Superior temporal gyrus (tissue), 1 donor: ENCODE measurements at regions not wholly inside any gene's neighbourhood (a gene's known extent, or its start where the extent isn't known, plus 50 kb on each side); places are given as distances from the start of the nearest gene placed in this dataset.
"Not testable (repeated sequence)": the region's sequence is repeated elsewhere in the genome, so short reads cannot be mapped to it uniquely, and the experiment has no call there.

Source experiments
- DNase-seq: peaks from one replicate; pipeline ENCODE4 v3.0.0-alpha.2; 2016; ENCODE audit errors: extremely low spot score

DNA sequence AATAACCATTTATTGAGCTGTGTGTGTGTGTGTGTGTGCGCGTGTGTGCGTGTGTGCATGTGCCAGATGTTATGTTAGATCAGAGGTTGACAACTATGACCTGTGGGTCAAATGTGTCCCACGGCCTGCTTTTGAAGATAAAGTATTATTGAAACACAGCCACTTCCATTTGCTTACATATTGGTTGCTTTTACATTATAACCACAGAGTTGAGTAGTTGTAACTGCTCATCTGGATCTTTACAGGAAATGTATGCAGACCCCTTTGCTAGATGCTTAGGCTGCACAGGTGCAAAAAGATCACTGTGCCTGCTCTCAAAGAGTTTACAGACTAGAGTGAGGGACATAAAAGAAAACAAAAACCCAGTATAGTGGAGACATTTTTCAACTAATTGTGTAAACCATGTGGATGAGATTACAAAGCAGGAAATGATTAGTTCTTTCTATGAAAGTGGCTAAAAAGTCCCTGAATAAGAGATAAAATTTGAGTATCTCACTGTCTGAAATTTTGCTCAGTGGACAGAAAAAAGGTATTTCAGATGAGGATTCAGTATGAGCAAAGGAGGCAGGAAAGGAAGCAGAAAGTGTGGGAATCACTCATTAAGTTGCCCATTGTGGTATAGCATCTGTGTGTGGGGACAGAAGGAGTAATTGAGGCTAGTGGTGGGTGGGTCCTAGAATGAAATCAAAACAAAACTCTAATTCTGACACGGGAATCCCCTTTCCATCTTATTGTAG lies 188.4 kb downstream of the PAH start:
- DNase-seq = no peak

DNA sequence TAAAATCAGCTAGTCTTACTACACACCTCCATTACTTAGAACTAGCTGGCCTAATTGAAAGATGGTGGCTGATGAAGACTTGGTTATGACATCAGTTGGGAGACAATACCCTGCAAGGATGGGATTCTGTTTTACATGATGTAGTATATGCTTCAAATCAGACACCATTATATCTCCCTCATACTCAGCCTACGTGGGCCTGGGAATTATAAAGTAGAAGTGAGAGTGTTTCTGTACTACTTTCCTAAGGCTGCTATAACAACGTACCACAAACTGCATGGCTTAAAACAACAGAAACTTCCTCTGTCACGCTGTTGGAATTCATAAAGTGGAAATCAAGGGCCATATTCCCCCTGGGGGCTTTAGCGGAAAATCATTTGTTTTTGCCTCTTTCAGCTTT lies 190.4 kb downstream of the PAH start:
- DNase-seq = no peak

DNA sequence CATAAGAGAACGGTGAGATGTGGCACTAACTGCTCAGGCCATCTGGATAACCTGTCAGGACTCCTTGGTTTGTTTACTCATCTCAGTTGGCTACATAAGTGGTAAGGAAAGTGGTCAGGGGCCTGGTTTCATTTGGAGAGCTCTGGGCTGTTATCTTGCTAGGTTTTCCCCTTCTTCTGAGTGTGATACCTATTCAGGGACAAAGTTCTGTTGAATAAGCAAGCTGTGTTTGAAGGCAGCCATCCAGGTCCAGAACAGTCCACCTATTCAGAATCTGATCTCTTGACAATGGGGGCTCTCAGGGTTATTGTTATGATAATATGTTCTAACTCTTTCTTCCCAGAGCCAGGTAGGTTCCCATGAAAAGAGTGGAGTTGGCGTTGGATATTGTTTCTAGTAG lies 194.9 kb downstream of the PAH start:
- DNase-seq = no peak

DNA sequence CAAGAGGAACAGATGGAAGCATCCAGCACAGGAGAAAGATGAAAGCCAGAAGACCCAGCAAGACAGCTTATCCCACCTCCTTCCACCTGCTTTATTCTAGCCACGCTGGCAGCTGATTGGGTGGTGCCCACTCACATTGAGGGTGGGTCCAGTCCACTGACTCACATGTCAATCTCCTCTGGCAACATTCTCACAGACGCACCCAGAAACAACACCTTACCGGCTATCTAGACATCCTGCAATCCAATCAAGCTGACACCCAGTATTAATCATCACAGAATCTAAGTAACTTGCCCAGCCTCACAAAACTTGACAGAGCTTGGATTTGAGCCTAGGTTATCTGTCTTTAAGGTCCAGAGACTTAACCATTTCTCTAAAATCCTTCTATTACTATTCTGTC lies 208.9 kb downstream of the PAH start:
- DNase-seq = no peak

DNA sequence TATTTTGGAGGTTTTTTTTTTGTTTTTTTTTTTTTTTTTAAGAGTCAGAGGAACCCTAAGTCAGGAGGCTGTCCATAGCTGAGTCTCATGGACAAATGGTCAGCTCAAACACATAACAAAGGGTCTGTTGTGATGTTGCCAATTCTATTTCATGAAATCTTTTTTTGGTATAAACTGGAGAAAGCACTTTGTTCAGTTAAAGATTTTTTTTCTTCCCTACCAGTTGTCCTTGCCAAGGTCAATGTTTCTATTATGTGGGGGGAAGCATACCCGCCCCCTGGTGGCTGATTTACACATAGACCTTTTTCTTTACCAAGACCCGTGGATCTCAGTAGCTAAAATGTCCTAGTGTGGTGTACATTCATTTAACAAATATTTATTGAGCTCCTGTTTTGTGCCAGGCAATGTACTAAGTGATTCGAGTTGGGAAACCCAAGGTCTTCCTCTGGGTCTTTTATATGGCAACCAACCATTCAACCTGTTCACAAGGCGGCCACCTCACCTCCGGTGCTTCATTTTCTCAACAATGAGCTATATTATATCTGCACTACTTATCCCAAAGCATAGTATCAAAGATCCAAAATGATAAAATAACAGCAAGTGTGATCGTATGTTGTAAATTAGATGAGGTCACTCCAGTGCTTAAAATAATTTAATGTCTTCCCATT lies 214.5 kb downstream of the PAH start:
- peak; percentile 68 for DNase-seq

DNA sequence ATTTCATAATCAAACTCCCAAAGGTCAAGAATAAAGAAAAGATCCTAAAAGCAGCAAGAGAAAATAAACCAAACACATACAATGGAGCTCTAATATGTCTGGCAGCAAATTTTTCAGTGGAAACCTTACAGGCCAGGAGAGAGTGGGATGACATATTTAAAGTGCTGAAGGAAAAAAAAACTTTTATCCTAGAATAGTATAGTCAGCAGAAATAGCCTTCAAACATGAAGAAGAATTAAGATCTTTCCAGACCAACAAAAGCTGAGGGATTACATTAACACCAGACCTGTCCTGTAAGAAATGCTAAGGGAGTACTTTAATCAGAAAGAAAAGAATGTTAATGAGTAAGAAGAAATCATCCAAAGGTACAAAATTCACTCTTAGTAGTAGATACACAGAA lies 215.7 kb upstream of the IGF1 start:
- DNase-seq = no peak

DNA sequence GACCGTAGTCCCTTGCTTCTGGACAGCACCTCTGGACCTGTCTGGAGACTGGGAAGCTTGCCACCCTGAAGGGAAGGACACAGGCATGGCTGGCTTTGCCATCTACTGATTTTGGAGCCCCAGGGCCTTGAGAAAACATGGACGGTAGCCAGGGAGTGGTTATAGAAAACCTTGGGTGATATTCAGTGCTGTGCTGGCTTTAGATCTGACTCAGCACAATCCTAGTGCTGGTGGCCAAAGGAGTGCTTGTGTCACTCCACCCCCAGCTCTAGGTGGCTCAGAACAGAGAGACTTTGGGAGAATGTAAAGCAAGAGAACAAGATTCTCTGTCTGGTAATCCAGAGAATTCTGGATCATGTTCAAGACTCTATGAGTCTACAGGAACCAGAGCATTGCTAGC lies 214.5 kb upstream of the IGF1 start:
- no peak for DNase-seq

DNA sequence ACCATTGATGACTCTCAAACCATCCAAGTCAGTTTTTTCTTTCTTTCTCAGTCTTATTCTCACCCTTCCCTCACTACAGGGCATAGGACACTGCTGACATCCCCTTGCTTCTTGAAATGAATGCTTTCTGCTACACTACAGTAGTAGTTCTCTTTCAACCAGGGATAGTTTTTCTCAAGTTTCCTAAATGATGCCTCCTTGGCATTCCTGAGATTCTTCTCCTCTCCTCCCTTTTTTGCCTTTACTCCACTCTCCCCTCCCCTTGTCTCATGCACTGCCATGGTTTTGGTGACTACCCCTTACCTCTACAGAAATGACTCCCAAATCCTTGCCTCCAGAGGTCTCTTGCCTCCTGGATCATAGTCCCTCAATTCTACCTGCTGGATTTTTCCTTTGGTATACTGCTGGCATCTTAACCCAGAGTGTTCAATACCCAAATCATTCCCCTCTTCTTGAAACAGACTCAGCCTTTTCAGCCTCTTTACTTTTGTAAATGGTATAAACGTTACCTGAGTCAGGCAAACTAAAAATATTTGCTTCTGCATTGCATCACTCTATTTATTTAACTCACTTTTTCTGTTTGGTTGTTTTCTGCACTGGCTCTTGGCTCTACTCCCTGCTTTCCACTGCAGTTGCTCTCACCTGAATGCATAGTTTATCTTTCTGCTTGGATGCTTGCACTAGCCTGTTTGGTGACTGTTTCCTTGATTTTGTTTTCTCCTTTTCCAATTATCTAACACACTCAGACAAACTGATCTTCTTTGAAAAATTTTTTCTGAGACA lies 211.6 kb upstream of the IGF1 start:
- DNase-seq = no peak

DNA sequence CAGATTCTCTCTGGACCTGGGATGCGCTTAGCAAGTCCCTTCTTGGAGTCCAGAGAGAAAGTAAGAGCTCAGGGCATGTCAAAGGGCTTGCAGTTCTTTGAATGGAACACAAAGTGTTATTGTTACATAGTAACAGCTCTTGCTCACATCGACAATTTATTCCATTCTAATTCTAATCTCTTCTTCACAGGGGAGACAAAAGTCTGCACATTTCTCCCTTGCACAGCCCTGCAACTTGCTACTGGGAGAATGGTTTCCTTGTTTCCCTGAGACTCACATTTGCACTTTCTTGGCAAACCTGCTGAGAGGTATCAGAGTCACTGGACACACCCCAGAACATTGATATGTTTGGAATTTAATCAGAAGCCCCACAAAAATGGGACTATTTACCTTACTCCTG lies 209.9 kb upstream of the IGF1 start:
- peak; percentile 32 for DNase-seq

DNA sequence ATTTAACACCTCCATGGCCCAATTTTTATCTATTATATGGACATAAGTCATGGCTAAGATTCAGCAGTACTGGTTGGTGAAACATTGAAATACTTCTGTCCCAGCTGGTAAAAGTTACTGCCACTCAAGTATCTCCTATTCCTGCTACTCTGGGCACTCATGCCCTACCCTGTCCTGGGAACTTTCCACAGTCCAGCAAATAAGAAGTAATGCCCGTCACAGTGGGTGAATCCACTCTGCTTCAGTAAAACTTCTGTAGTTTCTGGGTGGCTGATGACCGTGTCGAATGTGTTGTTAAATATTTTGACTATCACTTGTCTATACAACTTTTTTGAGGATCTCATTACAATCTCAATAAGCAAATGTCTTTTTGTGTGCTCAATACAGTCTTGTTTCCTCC lies 209.3 kb upstream of the IGF1 start:
- no peak for DNase-seq

DNA sequence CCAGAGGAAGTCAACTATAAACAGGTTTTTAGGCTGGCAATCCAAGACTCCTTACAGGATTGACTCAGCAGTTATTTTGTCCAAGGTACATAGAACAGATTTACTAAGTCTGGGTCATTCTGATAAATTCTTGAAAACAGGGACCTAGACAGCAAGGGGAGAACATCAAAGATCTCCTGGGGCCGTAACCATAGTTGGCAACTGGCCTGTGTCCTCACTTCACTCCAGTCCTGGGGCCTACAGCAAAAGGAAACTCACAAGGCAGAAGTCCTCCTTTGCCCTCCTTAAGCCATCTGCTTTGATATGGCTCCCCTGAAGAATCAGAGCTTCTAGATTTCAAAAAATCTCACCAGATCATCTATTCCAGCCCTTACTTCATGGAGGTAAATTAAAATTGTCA lies 207.2 kb upstream of the IGF1 start:
- no peak for DNase-seq

DNA sequence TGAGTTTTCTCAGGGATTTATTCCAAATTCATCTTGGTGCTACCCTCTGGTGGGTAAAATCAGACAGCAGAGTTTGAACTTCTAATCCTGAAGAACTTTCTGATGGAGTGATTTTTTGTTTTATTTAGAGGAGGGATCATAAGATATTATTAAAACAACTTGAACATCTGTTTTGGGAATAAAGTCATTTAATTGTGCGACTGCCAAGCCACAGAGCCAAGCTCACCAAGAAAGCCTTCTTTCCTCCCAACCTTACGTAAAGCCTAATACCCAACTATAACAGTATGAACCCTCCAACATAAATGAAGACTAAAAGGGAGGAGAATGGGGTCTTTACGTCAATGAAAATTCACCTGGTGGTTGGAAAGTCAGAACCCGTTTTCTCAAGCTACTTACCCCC lies 205.5 kb upstream of the IGF1 start:
- DNase-seq = no peak

DNA sequence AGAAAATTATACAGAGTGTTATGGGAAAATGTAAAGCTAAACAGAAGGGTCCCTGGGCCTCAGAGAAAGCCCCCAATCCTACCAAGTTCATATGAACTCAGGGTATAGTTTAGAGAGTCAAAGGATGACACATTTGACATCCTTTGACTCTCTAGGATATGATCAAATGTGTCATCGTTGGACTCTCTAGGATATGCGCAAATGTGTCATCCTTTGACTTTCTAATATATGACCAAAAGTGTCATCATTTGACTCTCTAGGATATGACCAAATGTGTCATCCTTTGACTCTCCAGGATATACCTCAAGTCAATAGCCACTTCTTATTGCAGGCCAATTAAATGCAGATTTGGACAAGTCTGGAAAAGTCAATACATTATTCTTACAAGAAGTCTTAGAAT lies 204.8 kb upstream of the IGF1 start:
- no peak for DNase-seq

DNA sequence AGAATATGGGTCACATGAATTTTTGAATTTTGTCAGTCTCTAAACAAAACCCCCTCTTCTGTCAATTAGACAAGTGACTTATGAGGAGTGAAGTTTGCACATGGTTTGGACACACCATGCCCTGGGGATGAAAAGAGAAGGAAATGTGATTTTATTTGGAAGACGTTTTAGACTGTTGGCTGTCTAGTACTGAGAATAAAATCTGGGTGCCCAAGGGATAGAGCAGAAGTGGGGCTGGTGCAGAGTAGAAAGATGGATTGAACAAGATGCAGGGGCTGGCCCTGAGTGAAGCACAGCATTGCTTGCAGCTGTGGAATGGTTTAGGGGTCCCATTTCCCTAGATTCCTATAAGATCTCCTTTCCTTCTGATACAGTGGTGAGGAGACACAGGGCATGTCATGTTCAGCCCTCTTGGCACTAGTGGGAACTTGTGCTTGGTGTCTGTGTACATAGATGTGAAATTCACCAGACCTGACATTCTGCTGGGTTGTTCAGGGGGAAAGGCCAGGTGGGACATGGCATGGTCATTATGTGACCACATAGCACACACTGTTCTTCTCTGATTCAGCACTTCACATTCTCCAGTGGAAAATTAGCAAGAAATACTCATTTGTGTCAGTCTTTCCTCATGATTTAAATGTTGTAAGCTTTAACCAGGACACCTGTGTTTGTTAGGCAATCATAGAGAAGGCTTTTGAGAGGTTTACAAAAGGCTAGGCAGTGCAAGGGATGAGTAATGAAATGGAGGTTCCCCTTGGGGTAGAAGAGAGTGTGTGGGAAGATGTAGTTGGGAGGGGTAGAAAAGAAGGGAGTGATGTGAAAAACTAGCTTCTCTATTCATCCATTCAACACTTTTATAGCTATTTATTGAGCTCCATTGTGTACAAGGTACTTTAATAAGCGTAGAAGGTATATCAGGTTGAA lies 202.3 kb upstream of the IGF1 start:
- no peak for DNase-seq

DNA sequence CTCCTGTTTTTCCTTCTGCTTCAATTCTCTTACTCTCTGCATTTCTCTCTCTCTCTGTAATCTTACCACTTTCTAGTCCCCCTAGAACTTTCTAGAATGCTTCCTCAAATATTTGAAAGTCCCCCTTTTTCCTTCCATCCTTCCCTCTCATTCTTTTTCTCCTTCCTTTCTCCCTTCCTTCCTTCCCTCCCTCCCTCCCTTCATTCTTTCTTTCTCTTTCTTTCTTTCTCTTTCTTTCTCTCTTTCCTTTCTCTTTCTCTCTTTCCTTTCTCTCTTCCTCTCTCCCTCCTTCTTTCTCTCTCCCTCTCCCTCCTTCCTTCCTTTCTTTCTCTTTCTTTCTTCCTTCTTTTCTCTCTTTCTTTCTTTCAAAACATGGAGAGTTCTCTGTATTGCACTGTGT lies 201.4 kb upstream of the IGF1 start:
- DNase-seq = no peak

DNA sequence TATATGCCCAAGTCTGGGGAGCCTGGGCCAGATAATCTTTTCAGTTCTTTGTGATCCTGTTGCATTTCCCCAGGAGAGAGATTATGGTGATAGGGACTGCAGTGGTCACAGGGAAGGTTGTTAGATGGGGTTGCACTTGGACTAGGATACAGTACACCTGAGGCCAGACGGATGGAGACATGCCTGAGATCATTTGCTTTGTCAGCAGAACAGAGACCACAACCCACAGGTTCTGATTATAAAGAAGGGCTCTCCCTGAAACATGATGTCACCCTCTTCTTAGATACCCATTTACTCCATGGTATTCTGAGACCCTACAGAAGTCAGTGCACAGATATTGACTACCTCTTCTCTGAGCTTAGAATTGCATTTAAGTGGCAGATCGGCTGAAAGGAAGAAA lies 200.9 kb upstream of the IGF1 start:
- DNase-seq = no peak

DNA sequence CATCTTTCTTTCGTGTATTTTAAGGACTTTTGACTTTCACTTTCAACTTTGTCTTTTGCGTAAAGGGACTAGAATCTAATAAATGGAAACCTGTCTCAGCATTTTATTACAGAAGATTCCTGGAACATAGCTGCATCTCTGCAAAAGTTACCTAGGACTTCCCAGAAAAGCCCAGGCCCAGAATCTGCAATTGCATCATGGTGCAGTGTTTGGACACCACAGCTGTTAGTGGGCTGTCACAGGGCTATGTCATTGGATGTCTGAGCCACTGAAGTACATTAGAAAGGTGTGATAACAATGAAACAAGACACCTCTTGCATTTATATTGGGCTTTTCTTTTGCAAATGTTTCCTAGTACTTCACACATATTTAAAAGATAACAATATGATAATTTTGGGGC lies 199.9 kb upstream of the IGF1 start:
- no peak for DNase-seq

DNA sequence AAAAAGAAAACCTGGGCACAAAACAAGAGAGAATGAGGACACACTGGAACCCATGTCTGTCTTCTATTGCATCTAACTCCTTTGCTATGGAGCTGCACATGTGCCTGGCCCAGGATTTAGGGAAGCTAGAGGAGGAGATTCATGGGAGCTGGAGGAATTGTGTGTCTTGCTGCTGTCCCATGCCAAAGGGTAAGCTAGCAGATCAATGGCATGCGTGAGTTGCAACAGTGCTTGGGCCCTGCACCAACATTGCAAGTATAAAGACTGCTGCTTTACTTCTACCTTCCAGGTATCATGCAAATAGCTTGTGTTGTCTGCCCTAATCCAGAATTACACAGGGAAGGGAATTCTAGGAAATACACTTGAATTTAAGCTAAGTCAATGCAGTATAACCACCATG lies 196.4 kb upstream of the IGF1 start:
- DNase-seq = no peak

DNA sequence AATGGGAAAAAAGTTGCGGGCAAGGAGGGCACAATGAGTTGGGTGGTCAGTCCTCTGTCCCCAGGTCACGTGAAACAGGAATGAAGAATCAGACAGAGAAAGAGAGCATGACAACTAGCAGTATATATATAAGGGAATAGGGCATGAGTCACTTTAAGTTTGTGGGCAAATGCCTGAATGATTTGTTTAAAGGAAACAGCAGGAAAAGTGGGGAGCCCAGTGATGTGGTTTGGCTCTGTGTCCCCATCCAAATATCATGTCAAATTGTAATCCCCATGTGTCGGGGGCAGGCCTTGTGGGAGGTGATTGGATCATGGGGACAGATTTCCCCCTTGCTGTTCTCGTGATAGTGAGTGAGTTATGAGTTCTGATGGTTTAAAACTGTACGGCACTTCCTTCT lies 195.3 kb upstream of the IGF1 start:
- no peak for DNase-seq

DNA sequence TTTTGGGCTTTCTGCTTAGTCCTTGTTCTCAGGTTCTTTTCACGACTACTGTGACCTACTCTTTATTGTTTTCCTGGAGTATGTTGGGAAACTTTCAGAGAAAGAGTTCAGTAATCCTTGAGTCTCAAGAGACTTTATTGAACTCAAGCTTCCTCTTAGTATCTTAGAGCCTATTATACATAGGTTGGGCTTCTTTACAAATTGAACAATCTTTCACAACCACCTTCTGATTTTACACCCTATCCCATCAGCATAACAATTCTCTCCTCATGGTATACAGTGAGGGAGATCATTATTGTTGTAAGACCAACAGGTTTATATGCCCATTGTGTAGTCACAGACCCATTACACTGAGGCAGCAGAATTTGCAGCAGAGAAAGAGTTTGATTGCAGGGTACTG lies 193.2 kb upstream of the IGF1 start:
- no peak for DNase-seq

DNA sequence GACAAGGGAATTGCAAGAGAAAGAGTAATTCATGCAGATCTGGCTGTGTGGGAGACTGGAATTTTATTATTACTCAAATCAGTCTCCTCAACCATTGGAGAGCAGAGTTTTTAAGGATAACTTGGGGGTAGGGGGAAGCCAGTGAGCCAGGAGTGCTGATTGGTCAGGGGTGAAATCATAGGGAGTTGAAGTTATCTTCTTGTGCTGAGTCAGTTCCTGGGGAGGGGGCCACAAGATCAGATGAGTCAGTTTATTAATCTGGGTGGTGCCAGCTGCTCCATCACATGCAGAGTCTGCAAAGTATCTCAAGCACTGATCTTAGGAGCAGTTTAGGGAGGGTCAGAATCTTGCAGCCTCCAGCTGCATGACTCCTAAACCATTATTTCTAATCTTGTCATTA lies 191.8 kb upstream of the IGF1 start:
- not testable (repeated sequence) for DNase-seq

DNA sequence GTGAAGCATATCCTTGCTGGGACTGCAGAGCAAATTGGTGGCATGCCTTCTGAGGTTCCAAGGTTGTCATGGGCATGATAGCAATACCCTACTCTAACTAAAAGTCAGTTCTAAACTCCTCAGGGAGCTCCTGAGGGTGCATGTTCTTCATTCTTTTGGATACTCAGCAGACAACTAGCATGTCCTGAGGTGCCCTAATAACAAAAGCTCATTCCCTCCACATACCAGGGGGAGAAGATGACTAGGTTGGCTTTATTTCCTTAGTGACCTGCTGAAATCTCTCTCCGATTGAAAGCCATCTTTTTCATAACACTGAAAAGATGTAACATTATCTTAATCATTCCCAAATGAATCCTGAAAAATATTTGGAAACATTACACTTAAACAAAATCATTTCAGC lies 188.7 kb upstream of the IGF1 start:
- no peak for DNase-seq
